HG02981 (cell line): ENCODE measurements at regions not wholly inside any gene's neighbourhood (a gene's known extent, or its start where the extent isn't known, plus 50 kb on each side); places are given as distances from the start of the nearest gene placed in this dataset.
"Not testable (repeated sequence)": the region's sequence is repeated elsewhere in the genome, so short reads cannot be mapped to it uniquely, and the experiment has no call there.

Experiments
- ATAC-seq: cut with Tn5 transposase; IDR thresholded peaks from one replicate; pipeline ENCODE4 v1.9.1; 2021; ENCODE audit warnings: mild to moderate bottlenecking, moderate library complexity; ENCODE audit not compliant: unreplicated experiment

DNA sequence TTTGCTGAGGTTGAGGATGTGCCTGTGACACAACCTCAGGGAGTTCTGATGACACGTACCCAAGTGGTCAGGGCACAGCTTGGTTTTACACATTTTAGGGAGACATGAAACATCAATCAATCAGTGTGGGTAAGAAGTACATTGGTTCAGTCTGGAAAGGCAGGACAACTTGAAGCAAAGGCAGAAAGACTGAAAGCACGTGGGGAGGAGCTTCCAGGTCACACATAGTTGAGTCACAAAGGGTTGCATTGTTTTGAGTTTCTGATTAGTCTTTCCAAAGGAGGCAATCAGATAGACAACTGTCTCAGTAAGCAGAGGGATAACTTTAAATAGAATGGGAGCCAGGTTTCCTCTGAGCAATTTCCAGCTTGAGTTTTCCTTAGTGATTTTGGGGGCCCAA lies 1910.0 kb upstream of the AGA start:
- ATAC-seq: no peak

DNA sequence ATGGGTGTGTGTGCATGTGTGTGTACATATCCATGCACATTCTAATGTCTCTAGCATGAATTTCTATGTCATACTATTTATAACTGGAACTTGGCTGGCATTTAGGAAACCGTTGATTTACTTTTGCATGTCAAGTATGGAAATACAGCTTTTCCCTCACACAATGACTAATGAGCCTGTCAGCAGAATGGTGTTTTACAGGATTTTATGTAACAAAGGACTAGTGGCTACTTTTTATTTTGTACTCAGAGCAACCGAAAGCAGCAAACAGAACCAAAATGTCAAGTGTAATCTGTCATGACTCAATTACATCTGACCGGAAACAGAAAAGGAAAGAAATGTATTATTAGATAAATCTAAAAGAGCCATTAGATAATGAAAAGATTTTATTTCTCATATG lies 1911.5 kb upstream of the AGA start:
- no peak for ATAC-seq

- no peak for ATAC-seq
Measured at GRCh38 chr4:179361978-179362486, 1919.8 kb upstream of the AGA start.

DNA sequence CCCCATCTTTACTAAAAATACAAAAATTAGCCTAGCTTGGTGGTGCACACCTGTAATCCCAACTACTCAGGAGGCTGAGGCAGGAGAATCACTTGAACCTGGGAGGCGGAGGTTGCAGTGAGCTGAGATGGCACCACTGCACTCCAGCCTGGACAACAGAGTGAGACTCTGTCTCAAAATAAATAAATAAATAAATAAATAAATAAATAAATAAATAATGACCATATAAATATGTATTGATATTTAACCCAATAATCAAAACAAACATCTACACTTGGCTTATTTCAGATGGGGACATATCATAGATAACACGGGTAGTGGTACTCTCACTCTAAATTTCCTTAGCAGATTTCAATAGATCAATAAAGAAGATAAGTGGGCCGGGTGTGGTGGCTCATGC lies 1923.7 kb upstream of the AGA start:
- ATAC-seq: not testable (repeated sequence)

DNA sequence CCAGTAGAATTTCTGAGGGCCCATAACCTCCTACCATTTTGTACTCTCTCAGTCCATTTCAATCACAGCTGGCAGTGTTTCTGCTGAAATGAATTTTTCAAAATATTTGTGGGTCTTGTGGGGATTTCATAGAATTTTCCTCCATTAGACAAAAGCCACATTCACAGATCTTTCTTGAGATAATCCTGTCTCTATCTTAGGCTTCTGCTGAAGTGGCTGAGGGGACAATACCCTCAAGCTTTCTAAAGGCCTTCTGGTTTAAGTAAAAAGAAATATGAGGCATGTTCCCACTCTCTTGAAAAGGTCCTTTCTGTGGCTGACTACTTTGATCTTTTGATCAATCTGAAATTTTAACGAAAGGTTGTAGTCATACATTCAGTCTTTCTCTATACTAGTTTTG lies 1930.0 kb upstream of the AGA start:
- ATAC-seq: no peak

DNA sequence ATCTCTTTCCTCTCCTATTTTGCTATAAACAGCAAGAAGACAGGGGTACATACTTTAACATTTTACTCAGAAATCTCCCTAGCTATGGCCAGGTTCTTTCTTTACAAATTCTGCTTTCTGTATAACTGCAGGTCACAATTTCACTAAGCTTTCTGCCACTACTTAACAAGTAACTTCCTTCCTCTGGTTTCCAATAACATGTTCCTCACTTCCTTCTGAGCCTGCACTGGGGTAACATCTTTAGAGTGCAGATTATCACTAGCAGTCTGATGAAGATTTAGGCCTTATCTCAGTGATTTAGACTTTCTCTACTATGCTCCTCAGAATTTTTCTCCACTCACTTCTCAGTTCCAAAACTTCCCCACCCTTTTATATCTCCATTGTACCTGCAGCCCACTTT lies 1930.5 kb upstream of the AGA start:
- ATAC-seq: no peak

DNA sequence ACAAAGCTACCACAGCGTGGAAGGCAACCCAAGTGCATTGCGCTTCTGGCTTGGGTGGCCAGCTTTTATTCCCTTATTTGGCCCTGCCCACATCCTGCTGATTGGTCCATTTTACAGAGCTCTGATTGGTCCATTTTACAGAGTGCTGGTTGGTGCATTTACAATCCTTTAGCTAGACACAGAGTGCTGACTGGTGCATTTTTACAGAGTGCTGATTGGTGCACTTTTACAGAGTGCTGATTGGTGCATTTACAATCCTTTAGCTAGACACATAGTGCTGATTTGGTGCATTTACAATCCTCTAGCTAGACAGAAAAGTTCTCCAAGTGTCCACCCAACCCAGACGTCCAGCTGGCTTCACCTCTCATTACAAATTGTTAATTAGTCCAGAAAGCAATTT lies 1936.6 kb upstream of the AGA start:
- ATAC-seq: not testable (repeated sequence)

- ATAC-seq: no peak
Measured at GRCh38 chr4:179392787-179393186, 1950.5 kb upstream of the AGA start.

DNA sequence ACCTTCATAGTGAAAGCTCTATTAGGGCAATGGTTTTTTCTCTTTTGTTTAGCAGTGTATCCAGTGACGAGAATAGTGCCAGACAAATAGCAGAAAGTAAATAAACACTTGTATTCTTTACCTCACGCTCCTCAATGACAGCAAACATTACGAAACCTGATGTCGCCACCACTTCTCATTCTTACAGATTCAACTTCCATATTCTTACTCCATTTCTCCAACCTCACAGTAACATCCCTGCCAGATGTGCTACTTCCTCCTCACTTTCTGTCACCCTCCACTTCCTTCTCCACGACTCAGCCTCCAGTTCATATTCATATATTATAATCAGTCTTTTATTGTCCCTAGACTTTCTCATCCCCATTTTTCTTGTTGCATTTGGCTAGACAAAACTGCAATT lies 1956.2 kb upstream of the AGA start:
- no peak for ATAC-seq

DNA sequence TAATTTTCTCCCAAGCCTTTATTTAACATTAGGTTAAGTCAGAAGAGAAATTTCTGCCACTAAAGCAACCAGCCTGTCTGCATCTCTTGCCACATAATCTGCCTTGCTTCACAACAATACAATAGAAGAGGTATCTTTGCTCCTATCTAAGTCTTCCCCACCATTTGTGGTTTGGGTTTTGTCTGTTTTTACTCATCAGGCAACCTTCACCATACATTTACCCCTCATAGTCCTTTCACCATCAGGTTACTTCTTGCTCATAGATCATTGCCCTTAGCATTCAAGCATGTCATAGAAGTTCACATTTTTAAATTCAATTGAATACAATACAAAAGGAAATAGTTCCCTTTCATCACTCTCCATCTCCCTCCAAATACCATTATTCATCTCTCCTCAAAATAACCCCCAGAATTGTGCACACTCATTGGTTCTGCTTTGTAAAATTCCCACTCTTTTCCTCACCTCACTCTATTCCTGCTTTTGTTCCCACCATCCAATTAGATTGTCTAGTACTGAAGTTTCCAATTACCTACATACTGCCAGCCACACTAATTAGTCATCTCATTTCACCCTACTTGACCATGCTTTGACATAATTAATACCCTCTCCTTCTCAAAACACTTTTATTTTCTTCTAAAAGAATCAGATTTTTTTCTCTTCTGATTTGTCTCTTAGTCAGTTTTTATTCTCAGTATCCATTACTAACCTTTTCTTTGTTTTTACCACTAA lies 1957.0 kb upstream of the AGA start:
- no peak for ATAC-seq

DNA sequence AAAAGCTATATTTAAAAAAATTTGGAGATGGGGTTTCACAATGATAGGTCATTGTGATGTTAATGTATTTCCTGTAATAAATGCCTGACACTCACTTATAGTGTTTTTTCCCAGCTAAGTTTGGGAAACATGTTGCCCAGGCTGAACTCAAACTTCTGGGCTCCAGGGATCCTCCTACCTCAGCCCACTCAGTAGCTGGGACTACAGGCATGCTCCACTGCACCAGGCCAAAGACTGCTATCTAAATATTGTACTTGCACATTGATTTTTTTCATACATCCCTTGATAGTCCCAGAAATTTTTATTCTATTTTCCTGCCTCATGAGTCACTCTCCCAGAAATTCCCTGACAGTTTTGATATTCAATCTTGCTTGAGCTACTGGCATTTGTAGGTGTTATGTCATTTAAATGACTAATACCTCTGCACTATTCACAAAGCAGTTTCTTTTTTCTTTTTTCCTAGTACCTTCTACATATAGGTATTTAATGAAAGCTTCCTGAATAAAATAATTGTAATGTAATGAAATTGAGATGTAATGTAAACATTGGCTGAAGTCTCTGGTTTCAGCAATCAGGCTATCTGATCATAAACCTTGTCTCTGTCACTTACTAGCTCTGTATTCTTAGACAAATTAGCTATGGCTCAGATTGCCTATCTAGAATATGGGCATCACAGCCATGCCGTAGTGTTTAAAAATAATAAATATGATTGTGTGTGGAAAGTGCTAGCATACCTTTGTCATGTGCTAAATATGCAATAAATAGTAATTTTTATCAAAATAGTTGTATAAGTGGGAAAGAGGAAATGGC lies 1973.0 kb upstream of the AGA start:
- ATAC-seq: no peak

DNA sequence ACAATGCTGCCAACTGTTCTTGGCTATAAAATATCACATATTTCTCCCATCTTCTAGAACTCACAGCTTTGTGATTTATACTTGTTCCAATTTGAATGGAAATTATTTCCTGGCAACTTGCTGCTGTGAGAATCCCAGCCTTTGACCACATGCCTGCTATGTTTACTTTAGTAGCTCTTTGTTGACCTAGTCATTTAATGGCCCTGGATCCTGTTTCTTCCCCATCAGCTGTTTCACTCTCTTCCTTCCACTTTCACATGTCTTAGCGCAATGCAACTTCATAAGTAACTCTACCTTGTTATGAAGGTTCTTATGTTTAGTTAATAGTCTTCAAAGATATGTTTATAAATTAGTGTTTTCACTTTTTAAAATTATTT lies 1973.6 kb upstream of the AGA start:
- ATAC-seq: no peak

DNA sequence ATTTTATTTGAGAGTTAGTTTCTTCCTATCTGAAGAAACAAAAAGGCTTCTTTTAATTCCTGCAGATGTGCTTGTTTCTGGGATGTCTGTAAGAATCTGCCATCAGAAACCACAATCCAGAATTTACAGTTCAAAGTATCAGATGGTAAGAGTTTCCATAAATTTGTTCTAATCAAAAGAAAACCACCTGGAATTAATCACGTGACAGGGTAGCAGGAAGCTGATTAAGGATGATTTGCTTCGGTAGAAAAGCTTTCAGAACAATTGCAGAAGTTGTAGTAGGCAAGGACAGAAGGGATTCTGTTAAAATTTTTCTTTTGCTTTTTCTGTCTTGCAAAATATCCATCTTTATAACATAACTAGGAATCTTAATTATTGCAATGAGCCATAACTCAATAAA lies 1975.1 kb upstream of the AGA start:
- ATAC-seq: no peak

DNA sequence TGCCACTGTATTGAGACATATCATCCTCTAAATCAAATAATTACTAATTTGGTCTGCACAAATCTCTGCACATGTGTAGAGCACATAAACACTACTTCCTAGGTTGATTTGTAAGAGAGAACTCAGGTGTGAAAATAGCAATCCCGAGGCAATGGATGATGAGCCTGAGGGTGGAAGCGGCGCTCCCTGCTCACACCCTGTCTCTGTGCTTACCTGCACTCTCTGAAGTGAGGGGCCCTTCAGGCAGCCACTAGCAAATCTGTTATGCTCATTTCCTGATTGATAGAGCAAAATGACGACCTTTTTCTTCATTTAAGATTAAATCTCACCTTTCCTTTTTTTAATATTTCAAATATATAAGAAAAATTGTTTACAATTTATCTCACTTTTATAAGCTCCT lies 1995.7 kb upstream of the AGA start:
- ATAC-seq: no peak

- no peak for ATAC-seq
Measured at GRCh38 chr4:179441596-179441995, 1999.4 kb upstream of the AGA start.

GRCh38 chr4:179447308-179447707 lies 2005.1 kb upstream of the AGA start:
- no peak for ATAC-seq

- ATAC-seq: no peak
Measured at GRCh38 chr4:179465131-179465797, 2023.0 kb upstream of the AGA start.

- ATAC-seq: no peak
Measured at GRCh38 chr4:179467878-179468277, 2025.6 kb upstream of the AGA start.

DNA sequence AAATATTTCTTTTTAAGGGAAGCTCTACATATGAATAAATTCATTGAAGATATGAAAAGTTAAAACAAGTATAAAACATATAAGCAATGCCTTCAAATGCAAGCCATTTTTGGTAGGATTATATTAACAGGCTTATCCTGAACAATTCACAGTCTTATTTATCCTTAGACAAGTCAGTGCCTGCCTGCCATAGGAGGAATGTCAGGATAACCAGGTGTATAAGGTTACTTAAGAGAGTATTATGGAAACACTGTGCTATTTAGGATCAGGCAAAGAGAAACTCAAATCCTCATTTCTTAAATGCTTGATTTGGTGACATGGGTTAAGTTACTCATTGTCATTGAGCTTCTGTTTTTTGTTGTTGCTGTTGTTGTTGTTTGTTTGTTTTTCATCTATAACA lies 2029.9 kb upstream of the AGA start:
- ATAC-seq: no peak

GRCh38 chr4:179478608-179479007 lies 2036.4 kb upstream of the AGA start:
- no peak for ATAC-seq

DNA sequence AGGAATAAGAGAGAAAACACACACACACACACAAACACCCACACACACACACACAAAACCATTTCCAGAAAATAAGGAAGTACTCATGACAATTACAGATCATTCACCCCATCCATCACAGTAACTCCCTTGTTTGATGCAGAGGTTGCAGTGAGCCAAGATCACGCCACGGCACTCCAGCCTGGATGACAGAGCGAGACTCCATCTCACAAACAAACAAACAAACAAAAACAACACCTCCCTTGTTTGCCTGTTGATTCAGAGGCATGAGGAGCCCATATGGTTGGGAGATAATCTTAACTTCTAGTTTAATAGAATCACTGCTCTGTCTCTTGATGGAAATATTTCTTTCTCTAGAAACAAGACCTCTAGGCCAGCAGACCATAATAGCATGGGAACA lies 2043.5 kb upstream of the AGA start:
- no peak for ATAC-seq
